HCT116 (cell line): ENCODE measurements at regions not wholly inside any gene's neighbourhood (a gene's known extent, or its start where the extent isn't known, plus 50 kb on each side); places are given as distances from the start of the nearest gene placed in this dataset.

Experiments
- ATF3 ChIP-seq: IDR thresholded peaks from 2 replicates; pipeline ENCODE4 v1.6.1; 2012
- CTCF ChIP-seq, 3 experiments: fragments of 200-600 bp in 1 of 3; sonication (generic) in 1 of 3; IDR thresholded peaks in 2 of 3; conservative IDR thresholded peaks in 1 of 3; 2 replicates each; pipeline ENCODE4 v1.5.1; 2012 to 2017; ENCODE audit warnings: low read depth in 2 of 3, low read length in 2 of 3, antibody characterized with exemption in 1 of 3, borderline replicate concordance in 1 of 3, control low read depth in 1 of 3, mild to moderate bottlenecking in 1 of 3, mixed read lengths in 1 of 3, mixed run types in 1 of 3, moderate library complexity in 1 of 3; ENCODE audit not compliant: insufficient read depth in 1 of 3
- EGR1 ChIP-seq: IDR thresholded peaks from 2 replicates; pipeline ENCODE4 v1.6.1; 2012; ENCODE audit warnings: low read depth
- EZH2 ChIP-seq: fragments of 200-600 bp; sonication (generic); IDR thresholded peaks from 2 replicates; pipeline ENCODE4 v1.6.1; 2017; ENCODE audit warnings: antibody characterized with exemption, mixed run types
- EZH2phosphoT487 ChIP-seq: fragments of 200-600 bp; IDR thresholded peaks from 2 replicates; pipeline ENCODE4 v1.6.1; 2018; ENCODE audit warnings: antibody characterized with exemption, borderline replicate concordance
- JUND ChIP-seq: IDR thresholded peaks from 2 replicates; pipeline ENCODE4 v1.6.1; 2012
- POLR2A ChIP-seq: IDR thresholded peaks from 2 replicates; pipeline ENCODE4 v1.7.0; 2011; ENCODE audit warnings: borderline replicate concordance; ENCODE audit not compliant: insufficient read depth, insufficient read length; ENCODE audit errors: extremely low read depth
- POLR2AphosphoS5 ChIP-seq: IDR thresholded peaks from 2 replicates; pipeline ENCODE4 v1.6.1; 2011; ENCODE audit warnings: mild to moderate bottlenecking, low read depth, low read length, moderate library complexity
- RAD21 ChIP-seq: IDR thresholded peaks from 2 replicates; pipeline ENCODE4 v1.6.1; 2012; ENCODE audit warnings: low read depth, mild to moderate bottlenecking
- REST ChIP-seq: IDR thresholded peaks from 2 replicates; pipeline ENCODE4 v1.6.1; 2012; ENCODE audit warnings: low read depth
- SRF ChIP-seq: IDR thresholded peaks from 2 replicates; pipeline ENCODE4 v1.6.1; 2012; ENCODE audit warnings: low read depth
- TCF7L2 ChIP-seq: IDR thresholded peaks from 2 replicates; pipeline ENCODE4 v1.7.0; 2011; ENCODE audit warnings: borderline replicate concordance, inconsistent platforms; ENCODE audit not compliant: insufficient read depth, insufficient read length; ENCODE audit errors: extremely low read depth
- YY1 ChIP-seq: IDR thresholded peaks from 2 replicates; pipeline ENCODE4 v1.6.1; 2011; ENCODE audit warnings: low read length, low read depth, moderate library complexity, mild to moderate bottlenecking; ENCODE audit not compliant: insufficient replicate concordance; ENCODE audit errors: extremely low read depth
- ZFX ChIP-seq: fragments of 450-650 bp; IDR thresholded peaks from 2 replicates; pipeline ENCODE4 v1.6.1; 2017

GRCh38 chr4:14824189-14824588 is 178.1 kb upstream of the CPEB2 start:
- TF ChIP-seq CTCF (IDR thresholded peaks at IDR 0.05 in 2 of 3, conservative IDR thresholded peaks at IDR 0.05 in 1 of 3; ENCODE audit: borderline replicate concordance in 1 of 3, insufficient read depth in 1 of 3, low read depth in 2 of 3, low read length in 2 of 3) (no peak), EZH2 (no peak), POLR2A (no peak), REST (no peak), POLR2AphosphoS5 (no peak), RAD21 (no peak), ZFX (no peak), YY1 (no peak), ATF3 (no peak), TCF7L2 (no peak), EZH2phosphoT487 (no peak), EGR1 (no peak), JUND (no peak), SRF (no peak)
